ENCODE measurements at regions not wholly inside any gene's neighbourhood (a gene's known extent, or its start where the extent isn't known, plus 50 kb on each side); places are given as distances from the start of the nearest gene placed in this dataset.

DNA sequence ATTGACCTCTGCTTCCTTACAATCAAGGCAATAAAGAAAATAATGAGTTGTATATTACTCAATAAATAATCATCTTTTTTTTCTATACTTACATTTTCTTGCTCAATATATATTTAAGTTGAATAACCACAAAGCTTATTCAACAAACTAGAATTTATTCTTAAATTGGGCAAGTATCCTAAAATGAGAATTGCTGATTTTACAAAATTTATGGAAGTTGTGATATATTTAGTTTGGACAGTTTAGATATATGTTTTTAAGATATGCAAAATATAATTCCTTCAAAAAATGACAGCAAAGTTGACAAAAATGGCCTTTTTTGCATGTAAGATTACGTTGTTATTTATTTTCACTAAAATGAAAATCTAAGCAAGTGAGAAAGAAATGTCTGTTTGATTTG is 305.7 kb upstream of the GRIN3A start:
- WGBS, 2 donors (ENCODE audit: low coverage in 1 of 2) = 72 to 84% methylated on average over 1 of the region's 1 CpG
- Histone ChIP-seq H3K36me3 (no peaks in the 10 kb centered on the region), H3K4me3 (no peak overlapping the region), H3K27ac (no peak overlapping the region), H3K27me3 (no peaks in the 10 kb centered on the region), H3K9me3 (no peaks in the 10 kb centered on the region), H3K4me1 (no peaks in the 10 kb centered on the region)
- intact Hi-C loops (cut with DNase I; ENCODE audit: low total_unique reads) (loop anchor here (2.0 kb wide), 1 partner anchor 69 kb away; no protein-coding TSS in a partner anchor), in situ Hi-C loops (cut with MboI; ENCODE audit: low pct_ligation_motif_present in 1 of 4, low pct_unique_long_range_greater_than_20kb in 1 of 4, low sequenced_read_pairs in 3 of 4) (no loop called here)
- no peak for DNase-seq
- no peak for TF ChIP-seq EP300 (IDR thresholded peaks at IDR 0.05; ENCODE audit: low read depth)
- no peak for TF ChIP-seq CTCF (IDR thresholded peaks at IDR 0.05)
- TF ChIP-seq POLR2AphosphoS5 (IDR thresholded peaks at IDR 0.05) = no peak
- TF ChIP-seq POLR2A (IDR thresholded peaks at IDR 0.05) = no peak

GRCh38 chr9:102038006-102038405 is 299.6 kb upstream of the GRIN3A start:
- TF ChIP-seq CTCF (IDR thresholded peaks at IDR 0.05) = no peak
- TF ChIP-seq POLR2AphosphoS5 (IDR thresholded peaks at IDR 0.05) = no peak
- no peak for TF ChIP-seq EP300 (IDR thresholded peaks at IDR 0.05; ENCODE audit: low read depth)
- no peak for TF ChIP-seq POLR2A (IDR thresholded peaks at IDR 0.05)
- Histone ChIP-seq H3K27me3 (no peaks in the 10 kb centered on the region), H3K27ac (no peak overlapping the region), H3K4me1 (no peaks in the 10 kb centered on the region), H3K36me3 (no peaks in the 10 kb centered on the region), H3K4me3 (no peak overlapping the region), H3K9me3 (no peaks in the 10 kb centered on the region)
- in situ Hi-C loops (cut with MboI; ENCODE audit: low pct_ligation_motif_present in 1 of 4, low pct_unique_long_range_greater_than_20kb in 1 of 4, low sequenced_read_pairs in 3 of 4) (no loop called here), intact Hi-C loops (cut with DNase I; ENCODE audit: low total_unique reads) (no loop called here)
- no peak for DNase-seq
- 42 to 47% methylated on average over 1 of the region's 1 CpG for WGBS, 2 donors (ENCODE audit: low coverage in 1 of 2)

- H3K9me3 ChIP-seq = no peaks in the 10 kb centered on the region
- no peaks in the 10 kb centered on the region for H3K4me1 ChIP-seq
- DNase-seq = no peak
- intact Hi-C loops (cut with DNase I; ENCODE audit: low total_unique reads) (no loop called here), in situ Hi-C loops (cut with MboI; ENCODE audit: low pct_ligation_motif_present in 1 of 4, low pct_unique_long_range_greater_than_20kb in 1 of 4, low sequenced_read_pairs in 3 of 4) (no loop called here)
- TF ChIP-seq POLR2A (IDR thresholded peaks at IDR 0.05) (no peak), POLR2AphosphoS5 (IDR thresholded peaks at IDR 0.05) (no peak), CTCF (IDR thresholded peaks at IDR 0.05) (no peak)
- no peaks in the 10 kb centered on the region for H3K36me3 ChIP-seq
- H3K4me3 ChIP-seq = no peak overlapping the region
- no peaks in the 10 kb centered on the region for H3K27me3 ChIP-seq
- H3K27ac ChIP-seq = no peak overlapping the region
Observed at GRCh38 chr9:102035929-102036328, 297.5 kb upstream of the GRIN3A start.

- Histone ChIP-seq H3K9me3 (no peaks in the 10 kb centered on the region), H3K27me3 (no peaks in the 10 kb centered on the region), H3K27ac (no peak overlapping the region), H3K36me3 (no peaks in the 10 kb centered on the region), H3K4me1 (no peaks in the 10 kb centered on the region), H3K4me3 (no peak overlapping the region)
- in situ Hi-C loops (cut with MboI; ENCODE audit: low pct_ligation_motif_present in 1 of 4, low pct_unique_long_range_greater_than_20kb in 1 of 4, low sequenced_read_pairs in 3 of 4) (no loop called here), intact Hi-C loops (cut with DNase I; ENCODE audit: low total_unique reads) (no loop called here)
- TF ChIP-seq EP300 (IDR thresholded peaks at IDR 0.05; ENCODE audit: low read depth) (no peak), POLR2A (IDR thresholded peaks at IDR 0.05) (no peak), POLR2AphosphoS5 (IDR thresholded peaks at IDR 0.05) (no peak)
- DNase-seq = no peak
Observed at GRCh38 chr9:102032614-102033013, 294.2 kb upstream of the GRIN3A start.

GRCh38 chr9:102000956-102001355 is 262.5 kb upstream of the GRIN3A start:
- no peak for TF ChIP-seq CTCF (IDR thresholded peaks at IDR 0.05)
- TF ChIP-seq EP300 (IDR thresholded peaks at IDR 0.05; ENCODE audit: low read depth) = no peak
- TF ChIP-seq POLR2A (IDR thresholded peaks at IDR 0.05) = no peak
- TF ChIP-seq POLR2AphosphoS5 (IDR thresholded peaks at IDR 0.05) = no peak
- DNase-seq = no peak
- in situ Hi-C loops (cut with MboI; ENCODE audit: low pct_ligation_motif_present in 1 of 4, low pct_unique_long_range_greater_than_20kb in 1 of 4, low sequenced_read_pairs in 3 of 4) (no loop called here), intact Hi-C loops (cut with DNase I; ENCODE audit: low total_unique reads) (no loop called here)
- Histone ChIP-seq H3K4me1 (no peaks in the 10 kb centered on the region), H3K36me3 (no peaks in the 10 kb centered on the region), H3K27ac (no peak overlapping the region), H3K9me3 (no peaks in the 10 kb centered on the region), H3K27me3 (no peaks in the 10 kb centered on the region), H3K4me3 (no peak overlapping the region)
- WGBS, 2 donors (ENCODE audit: low coverage in 1 of 2) = 62 to 75% methylated on average over 1 of the region's 1 CpG

Data from transverse colon (tissue), 4 donors.